Left cardiac atrium (tissue), 4 donors: ENCODE measurements at regions not wholly inside any gene's neighbourhood (a gene's known extent, or its start where the extent isn't known, plus 50 kb on each side); places are given as distances from the start of the nearest gene placed in this dataset.
"Not testable (repeated sequence)": the region's sequence is repeated elsewhere in the genome, so short reads cannot be mapped to it uniquely, and the experiment has no call there.

ENCODE experiments used
- ATAC-seq, 2 donors: fragments of 200-7000 bp; cut with Tn5 transposase; one replicate each; pipeline ENCODE4 v1.9.1; 2020; ENCODE audit warnings: mild to moderate bottlenecking in 2 of 2, moderate library complexity in 2 of 2
- DNase-seq: peaks from one replicate; pipeline ENCODE4 v3.0.0-alpha.2; 2020
- intact Hi-C, 2 donors: fragments of 100-400 bp; cut with DNase I; formaldehyde crosslinking; loops; one replicate each; pipeline versions ENCODE4 v1.14.1 to v1.15.1; 2022 to 2023
- donor health status: DM: no; HTN: yes; CAD: no.
- donor health status: DM: no; HTN: yes; CAD: no; lungs with severe emphysema.
- donor health status: DM: yes; HTN: yes; CAD: no.
- donor health status: Dilated cardiomyopathy.

GRCh38 chr2:15681089-15681885, 89.6 kb downstream of the DDX1 start:
- ATAC-seq (no peak), DNase-seq (no peak)
- intact Hi-C loops = no loop called here

- DNase-seq = no peak
- no peak for ATAC-seq
- intact Hi-C loops = no loop called here
Measured at GRCh38 chr2:15682354-15682753, 90.7 kb downstream of the DDX1 start.

GRCh38 chr2:15684161-15685039, 92.7 kb downstream of the DDX1 start:
- DNase-seq (no peak), ATAC-seq (no peak)
- intact Hi-C loops = no loop called here

GRCh38 chr2:15685143-15685542, 93.5 kb downstream of the DDX1 start:
- intact Hi-C loops = no loop called here
- DNase-seq (no peak), ATAC-seq (no peak)

- ATAC-seq (no peak), DNase-seq (no peak)
- intact Hi-C loops = no loop called here
Measured at GRCh38 chr2:15686643-15687042, 95.0 kb downstream of the DDX1 start.

DNA sequence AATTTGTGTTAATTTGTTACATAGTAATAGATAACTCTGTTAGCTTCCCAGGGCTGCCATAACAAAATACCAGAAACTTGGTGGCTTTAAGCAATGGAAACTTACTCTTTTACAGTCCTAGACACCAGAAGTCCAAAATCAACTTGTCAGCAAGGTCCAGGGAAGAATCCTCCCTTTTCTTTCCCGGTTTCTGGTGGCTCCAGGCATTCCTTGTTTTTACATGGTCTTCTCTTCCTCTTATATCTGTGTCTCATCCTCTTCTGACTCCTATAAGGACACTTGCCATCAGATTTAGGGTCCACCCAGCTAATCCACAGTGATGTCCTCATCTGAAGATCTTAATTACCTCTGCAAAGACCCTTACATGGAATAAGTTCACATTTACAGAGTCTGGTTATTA, 95.6 kb downstream of the DDX1 start:
- ATAC-seq (no peak), DNase-seq (no peak)
- intact Hi-C loops = no loop called here

GRCh38 chr2:15687720-15688119, 96.1 kb downstream of the DDX1 start:
- intact Hi-C loops = no loop called here
- ATAC-seq (no peak), DNase-seq (no peak)

DNA sequence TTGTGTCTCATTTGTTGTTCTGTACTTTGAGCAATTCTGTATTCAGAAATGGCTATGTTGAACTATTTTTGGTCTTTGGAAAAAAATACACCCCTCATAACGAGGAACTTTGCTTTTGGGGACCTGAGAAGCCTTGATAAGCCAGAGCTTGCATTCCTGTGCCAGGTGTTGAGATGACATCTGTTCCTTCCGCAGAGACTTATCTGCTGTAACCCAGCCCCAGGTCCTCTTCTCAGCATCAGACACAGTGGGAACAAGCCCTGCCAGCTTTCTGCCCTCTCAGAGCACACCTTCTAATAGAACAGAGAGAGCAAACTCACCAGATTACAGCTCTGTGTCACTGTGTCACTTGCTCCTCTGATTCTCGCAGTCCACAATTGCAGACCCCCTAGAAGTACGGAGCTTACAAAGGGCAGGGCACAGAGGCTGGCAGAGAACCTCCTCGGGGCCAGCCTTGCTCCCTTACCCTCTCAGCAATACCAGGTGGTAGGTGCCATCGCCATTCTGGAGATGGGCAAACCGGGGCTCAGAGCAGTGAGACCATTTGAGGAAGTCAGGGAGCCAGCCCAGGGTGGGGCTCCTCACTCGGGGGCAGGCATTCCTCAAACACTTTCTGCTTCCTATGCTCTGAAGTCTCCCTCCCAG, 97.4 kb downstream of the DDX1 start:
- intact Hi-C loops = no loop called here

DNA sequence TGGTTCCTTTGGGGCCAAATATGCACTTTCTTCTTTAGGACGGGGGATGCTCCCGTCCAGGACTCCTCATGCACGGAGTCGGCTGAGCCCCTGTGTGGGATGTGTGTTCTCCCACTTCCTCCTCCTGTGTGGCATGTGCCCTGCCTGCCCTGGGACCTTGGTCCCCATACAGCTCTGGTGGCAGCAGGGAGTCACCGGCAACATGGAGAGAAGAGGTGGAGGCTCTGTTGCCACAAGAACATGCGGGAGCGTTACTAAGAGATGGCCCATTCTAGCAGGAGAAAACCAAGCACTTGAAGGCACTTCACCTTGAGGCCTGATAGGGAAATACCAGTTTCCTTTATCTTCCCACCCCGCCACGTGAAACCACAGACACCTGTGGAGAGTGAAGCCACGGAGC, 98.0 kb downstream of the DDX1 start:
- DNase-seq (no peak), ATAC-seq (no peak)
- intact Hi-C loops = no loop called here

More for the DNA sequence above, 97.4 kb downstream of the DDX1 start:
- no peak for DNase-seq
- no peak for ATAC-seq

- intact Hi-C loops = no loop called here
- peak in 1 of 2 donors; percentile 45 for ATAC-seq
- no peak for DNase-seq
Measured at GRCh38 chr2:15691586-15692310, 100.1 kb downstream of the DDX1 start.

DNA sequence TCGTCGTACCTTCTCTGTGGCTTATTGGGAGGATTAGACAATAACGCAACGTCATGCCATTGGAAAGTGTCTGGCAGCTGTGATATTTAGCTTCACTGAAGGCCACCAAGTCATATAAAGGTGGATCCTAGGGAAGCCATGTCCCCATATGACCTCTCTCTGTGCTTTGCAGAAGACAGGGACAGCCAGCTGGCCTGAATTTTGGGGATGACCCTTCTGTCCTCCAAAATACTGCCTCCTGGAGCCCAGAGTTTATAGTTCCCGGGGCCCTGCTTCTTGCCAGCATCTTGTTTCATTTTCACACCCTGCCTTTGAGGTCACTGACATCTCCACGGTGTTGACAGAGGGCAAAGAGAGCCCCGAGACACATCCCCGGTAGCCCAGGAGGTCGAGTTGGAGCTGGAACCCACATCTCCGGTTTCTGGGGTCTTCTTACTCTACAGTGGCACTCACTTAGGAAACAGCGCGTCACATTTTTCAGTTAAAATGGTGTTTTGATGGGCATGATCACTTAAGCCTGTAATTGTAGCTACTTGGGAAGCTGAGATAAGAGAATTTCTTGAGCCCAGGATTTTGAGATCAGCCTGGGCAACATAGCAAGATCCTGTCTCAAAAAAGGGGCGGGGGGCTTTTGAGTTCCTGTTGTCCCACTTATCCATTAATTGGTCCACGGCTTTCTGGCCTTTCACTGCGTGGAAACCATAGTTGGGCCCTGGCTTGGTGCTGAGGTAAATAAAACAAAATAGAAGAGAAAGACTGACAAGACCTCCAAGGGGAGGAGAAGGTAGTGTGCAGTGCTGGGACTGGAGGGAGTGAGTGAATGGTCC, 101.1 kb downstream of the DDX1 start:
- DNase-seq (no peak), ATAC-seq (no peak)
- intact Hi-C loops = no loop called here

DNA sequence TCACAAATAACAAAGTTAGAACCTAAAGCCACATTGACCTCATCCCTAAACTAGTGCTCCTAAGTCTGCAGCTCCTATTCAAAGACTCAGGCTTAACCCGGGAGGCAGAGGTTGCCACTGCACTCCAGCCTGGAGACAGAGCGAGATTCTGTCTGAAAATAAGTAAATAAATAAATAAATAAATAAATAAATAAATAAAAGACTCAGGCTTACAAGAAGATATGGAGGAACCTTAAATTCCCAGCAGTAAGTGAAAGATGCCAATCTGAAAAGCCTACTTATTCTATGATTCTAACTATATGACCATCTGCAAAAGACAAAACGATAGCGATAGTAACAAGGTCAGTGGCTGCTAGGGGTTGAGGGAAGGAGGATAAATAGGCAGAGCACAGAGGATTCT, 101.7 kb downstream of the DDX1 start:
- no peak for ATAC-seq
- intact Hi-C loops = no loop called here
- no peak for DNase-seq

DNA sequence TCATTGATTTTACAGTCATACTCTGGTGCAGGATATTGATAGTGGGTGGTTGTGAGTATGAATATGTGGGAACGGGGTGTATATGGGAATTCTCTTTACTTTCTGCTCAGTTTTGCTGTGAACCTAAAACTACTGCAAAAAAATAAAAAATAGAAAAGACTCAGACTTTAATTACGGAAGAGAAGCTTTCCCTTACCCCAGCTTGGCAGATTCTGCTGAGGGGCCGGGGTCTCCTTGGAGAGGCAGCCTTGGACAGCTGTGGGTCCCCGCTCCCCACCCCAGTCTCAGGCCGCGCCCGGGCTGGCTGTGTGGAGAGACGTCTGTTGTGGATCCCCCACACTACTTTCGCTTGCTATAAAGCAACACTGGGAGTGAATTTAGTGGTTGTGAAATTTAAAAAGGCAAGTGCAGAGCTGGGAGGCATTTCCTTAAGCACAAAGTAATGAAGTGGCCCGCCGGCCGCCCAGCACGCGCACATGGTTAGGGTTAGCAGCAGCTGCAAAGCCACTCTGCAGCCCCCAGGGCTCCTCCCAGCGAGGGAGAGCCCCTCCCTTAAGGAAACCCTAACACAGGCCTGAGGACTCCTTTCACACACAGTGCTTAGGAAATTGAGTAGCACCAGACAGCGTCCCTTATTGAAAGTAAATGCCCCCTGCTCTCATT, 102.4 kb downstream of the DDX1 start:
- intact Hi-C loops = no loop called here
- DNase-seq = no peak
- no peak for ATAC-seq

DNA sequence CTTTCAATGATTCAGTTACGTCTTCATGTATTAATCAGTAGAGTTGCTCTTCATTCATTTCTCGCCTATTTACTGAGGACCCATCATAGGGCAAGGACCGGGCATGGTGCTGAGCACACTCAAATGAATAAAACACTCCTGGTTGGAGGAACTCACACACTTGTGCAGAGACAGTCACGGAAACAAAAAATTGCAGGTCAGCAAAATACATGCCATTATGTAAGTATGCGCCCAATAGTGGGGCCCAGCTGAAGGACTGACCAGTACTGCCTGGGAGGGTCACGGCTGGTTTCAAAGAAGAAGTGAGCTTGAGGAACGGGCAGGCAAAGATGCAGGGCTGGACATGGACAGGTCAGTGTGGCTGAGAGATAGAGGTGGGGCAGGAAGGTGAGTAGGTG, 102.9 kb downstream of the DDX1 start:
- ATAC-seq (no peak), DNase-seq (no peak)
- intact Hi-C loops = no loop called here

- intact Hi-C loops = no loop called here
- DNase-seq = no peak
- no peak for ATAC-seq
Measured at GRCh38 chr2:15695582-15696330, 104.1 kb downstream of the DDX1 start.

- DNase-seq, intact Hi-C loops, ATAC-seq: not testable (repeated sequence)
Measured at GRCh38 chr2:15696606-15697170, 105.0 kb downstream of the DDX1 start.

- ATAC-seq (no peak), DNase-seq (no peak)
- intact Hi-C loops = no loop called here
Measured at GRCh38 chr2:15700131-15700530, 108.5 kb downstream of the DDX1 start.
